GM19455 (cell line): ENCODE measurements at regions not wholly inside any gene's neighbourhood (a gene's known extent, or its start where the extent isn't known, plus 50 kb on each side); places are given as distances from the start of the nearest gene placed in this dataset.

ENCODE experiments used
- ATAC-seq: cut with Tn5 transposase; IDR thresholded peaks from one replicate; pipeline ENCODE4 v1.9.1; 2021; ENCODE audit not compliant: unreplicated experiment

GRCh38 chr4:27703771-27704170, 843.1 kb downstream of the STIM2 start:
- ATAC-seq = no peak

GRCh38 chr4:27711041-27711440, 850.4 kb downstream of the STIM2 start:
- ATAC-seq = no peak

GRCh38 chr4:27714073-27714472, 853.4 kb downstream of the STIM2 start:
- no peak for ATAC-seq

GRCh38 chr4:27716693-27717430, 856.2 kb downstream of the STIM2 start:
- ATAC-seq = no peak

- no peak for ATAC-seq
Measured at GRCh38 chr4:27717431-27717755, 856.8 kb downstream of the STIM2 start.

GRCh38 chr4:27720010-27720766, 859.5 kb downstream of the STIM2 start:
- no peak for ATAC-seq

- no peak for ATAC-seq
Measured at GRCh38 chr4:27721193-27721592, 860.6 kb downstream of the STIM2 start.

- no peak for ATAC-seq
Measured at GRCh38 chr4:27728892-27729291, 868.3 kb downstream of the STIM2 start.

GRCh38 chr4:27742816-27743215, 882.2 kb downstream of the STIM2 start:
- no peak for ATAC-seq

- no peak for ATAC-seq
Measured at GRCh38 chr4:27759611-27760575, 899.3 kb downstream of the STIM2 start.

GRCh38 chr4:27763830-27764525, 903.3 kb downstream of the STIM2 start:
- no peak for ATAC-seq

- no peak for ATAC-seq
Measured at GRCh38 chr4:27764526-27764837, 903.8 kb downstream of the STIM2 start.

GRCh38 chr4:27770895-27771294, 910.3 kb downstream of the STIM2 start:
- no peak for ATAC-seq

- ATAC-seq = no peak
Measured at GRCh38 chr4:27775156-27775555, 914.5 kb downstream of the STIM2 start.

GRCh38 chr4:27779827-27780226, 919.2 kb downstream of the STIM2 start:
- ATAC-seq = no peak

GRCh38 chr4:27787195-27787594, 926.6 kb downstream of the STIM2 start:
- no peak for ATAC-seq

GRCh38 chr4:27789773-27790172, 929.1 kb downstream of the STIM2 start:
- ATAC-seq = no peak

- ATAC-seq = no peak
Measured at GRCh38 chr4:27790911-27791310, 930.3 kb downstream of the STIM2 start.

GRCh38 chr4:27791640-27792039, 931.0 kb downstream of the STIM2 start:
- ATAC-seq = no peak

GRCh38 chr4:27807207-27807606, 946.6 kb downstream of the STIM2 start:
- ATAC-seq = no peak

GRCh38 chr4:27811948-27812347, 951.3 kb downstream of the STIM2 start:
- ATAC-seq = no peak
